IMR-90 (cell line): ENCODE measurements at regions not wholly inside any gene's neighbourhood (a gene's known extent, or its start where the extent isn't known, plus 50 kb on each side); places are given as distances from the start of the nearest gene placed in this dataset.

Experiments used
- ATAC-seq: fragments of 200-7000 bp; cut with Tn5 transposase; 2 replicates; pipeline ENCODE4 v1.9.1; 2020; ENCODE audit warnings: low read depth, mild to moderate bottlenecking, moderate library complexity
- BruUV-seq: library from RNA; stranded (reverse); fragments of 400-500 nt; replicated peaks from 2 replicates; lab custom pipeline; 2021; lab: Mats Ljungman, UMichigan
- CTCF ChIA-PET: fragments of 300-600 bp; formaldehyde crosslinking; extraction: SDS; loops from one replicate; lab custom pipeline; 2021; ENCODE audit warnings: antibody characterized with exemption; lab: Yijun Ruan, JAX
- POLR2A ChIA-PET: fragments of 300-600 bp; sonication (Branson Sonifier 250); formaldehyde crosslinking; loops from one replicate; lab custom pipeline; 2022; ENCODE audit warnings: antibody characterized with exemption; ENCODE audit not compliant: unreplicated experiment; lab: Charles Lee
- DNase-seq: peaks from one replicate; pipeline ENCODE4 v3.0.0; 2013
- H2AFZ ChIP-seq: replicated peaks from 2 replicates; pipeline ENCODE3; 2013; ENCODE audit warnings: low read length, mild to moderate bottlenecking; ENCODE audit not compliant: poor library complexity
- H2AK5ac ChIP-seq: 2 replicates; pipeline ENCODE4 v1.6.1; 2013; ENCODE audit warnings: low read depth, low read length, inconsistent platforms
- H2AK9ac ChIP-seq: replicated peaks from 2 replicates; pipeline ENCODE3; 2013; ENCODE audit warnings: mild to moderate bottlenecking, low read depth, low read length, moderate library complexity; ENCODE audit not compliant: poor library complexity
- H2BK120ac ChIP-seq: 2 replicates; pipeline ENCODE4 v1.6.1; 2013; ENCODE audit warnings: low read depth, low read length, inconsistent platforms
- H2BK15ac ChIP-seq: 3 replicates; pipeline ENCODE4 v1.6.1; 2013; ENCODE audit warnings: low read depth, low read length, inconsistent platforms
- H2BK20ac ChIP-seq: 2 replicates; pipeline ENCODE4 v1.6.1; 2013; ENCODE audit warnings: low read depth, mild to moderate bottlenecking, inconsistent platforms, low read length, moderate library complexity
- H2BK5ac ChIP-seq: 2 replicates; pipeline ENCODE4 v1.6.1; 2013; ENCODE audit warnings: mild to moderate bottlenecking, low read depth, low read length, inconsistent platforms; ENCODE audit not compliant: poor library complexity, severe bottlenecking
- H3K14ac ChIP-seq: replicated peaks from 2 replicates; pipeline ENCODE4 v1.6.1; 2013; ENCODE audit warnings: low read depth, low read length, inconsistent platforms
- H3K18ac ChIP-seq: 2 replicates; pipeline ENCODE4 v1.6.1; 2013; ENCODE audit warnings: low read depth, low read length, control low read depth
- H3K23ac ChIP-seq: 2 replicates; pipeline ENCODE4 v1.6.1; 2013; ENCODE audit warnings: low read depth, low read length, inconsistent platforms
- H3K27ac ChIP-seq: 2 replicates; pipeline ENCODE4 v1.5.1; 2013; ENCODE audit warnings: mild to moderate bottlenecking, control low read depth, low read length; ENCODE audit not compliant: insufficient read depth
- H3K27me3 ChIP-seq: 2 replicates; pipeline ENCODE4 v1.6.1; 2013; ENCODE audit warnings: low read length; ENCODE audit not compliant: control insufficient read depth, insufficient read depth
- H3K36me3 ChIP-seq: 2 replicates; pipeline ENCODE4 v1.6.1; 2013; ENCODE audit warnings: low read length, mixed read lengths; ENCODE audit not compliant: control insufficient read depth, insufficient read depth
- H3K4ac ChIP-seq: 2 replicates; pipeline ENCODE4 v1.6.1; 2013; ENCODE audit warnings: low read depth, low read length, inconsistent platforms
- H3K4me1 ChIP-seq: 2 replicates; pipeline ENCODE4 v1.6.1; 2013; ENCODE audit warnings: low read length, mixed read lengths; ENCODE audit not compliant: control insufficient read depth, insufficient read depth
- H3K4me2 ChIP-seq: 2 replicates; pipeline ENCODE4 v1.6.1; 2013; ENCODE audit warnings: low read depth, mild to moderate bottlenecking, control low read depth, low read length, moderate library complexity
- H3K4me3 ChIP-seq: 2 replicates; pipeline ENCODE4 v1.5.1; 2013; ENCODE audit warnings: low read depth, mild to moderate bottlenecking, control low read depth, low read length, moderate library complexity; ENCODE audit not compliant: insufficient read depth
- H3K56ac ChIP-seq: 2 replicates; pipeline ENCODE4 v1.6.1; 2013; ENCODE audit warnings: low read length, inconsistent platforms; ENCODE audit not compliant: insufficient read depth; ENCODE audit errors: extremely low read depth
- H3K79me1 ChIP-seq, 2 experiments: 2 replicates each; pipeline ENCODE4 v1.6.1; 2013; ENCODE audit warnings: low read length in 2 of 2, inconsistent platforms in 1 of 2, low read depth in 1 of 2
- H3K9ac ChIP-seq: 2 replicates; pipeline ENCODE4 v1.6.1; 2013; ENCODE audit warnings: low read depth, low read length, control low read depth
- H3K9me1 ChIP-seq: 2 replicates; pipeline ENCODE4 v1.6.1; 2013; ENCODE audit warnings: low read length, inconsistent platforms; ENCODE audit not compliant: insufficient read depth
- H3K9me3 ChIP-seq: 2 replicates; pipeline ENCODE4 v1.6.1; 2013; ENCODE audit warnings: low read length; ENCODE audit not compliant: control insufficient read depth, insufficient read depth
- H4K20me1 ChIP-seq: 2 replicates; pipeline ENCODE4 v1.6.1; 2013; ENCODE audit warnings: low read length, inconsistent platforms; ENCODE audit not compliant: insufficient read depth
- H4K5ac ChIP-seq: 2 replicates; pipeline ENCODE4 v1.6.1; 2013; ENCODE audit warnings: mild to moderate bottlenecking, low read depth, low read length, control low read depth
- H4K8ac ChIP-seq, 2 experiments: 2 replicates each; pipeline ENCODE4 v1.6.1; 2013; ENCODE audit warnings: low read depth in 2 of 2, low read length in 2 of 2, control low read depth in 1 of 2, inconsistent platforms in 1 of 2
- H4K91ac ChIP-seq: 2 replicates; pipeline ENCODE4 v1.6.1; 2013; ENCODE audit warnings: low read depth, low read length, inconsistent platforms; ENCODE audit not compliant: insufficient read depth
- POLR2A ChIP-seq: IDR thresholded peaks from 2 replicates; pipeline ENCODE4 v1.6.1; 2012; ENCODE audit warnings: mild to moderate bottlenecking, low read depth, low read length
- WGBS, 2 experiments: methylation state at CpG; one replicate each; pipeline versions ENCODE4 v1.1.5 to v1.1.7; 2013; ENCODE audit warnings: missing lambda C conversion rate in 2 of 2; ENCODE audit not compliant: insufficient read length in 1 of 2; ENCODE audit errors: extremely low coverage in 2 of 2; 5-methylcytosine and 5-hydroxymethylcytosine counted together
- dilution Hi-C: fragments of 300-500 bp; cut with HindIII; formaldehyde crosslinking; loops from one replicate; pipeline ENCODE4 v1.14.3; 2018; ENCODE audit warnings: low sequenced_read_pairs; ENCODE audit not compliant: unreplicated experiment
- in situ Hi-C: fragments of 300-500 bp; cut with MboI; formaldehyde crosslinking; loops from 3 replicates; pipeline ENCODE4 v1.14.3; 2019; ENCODE audit warnings: low sequenced_read_pairs, inconsistent platforms, mixed read lengths
- intact Hi-C: fragments of 100-400 bp; cut with micrococcal nuclease; formaldehyde crosslinking; loops from 2 replicates; pipeline ENCODE4 v1.10.0; 2022

DNA sequence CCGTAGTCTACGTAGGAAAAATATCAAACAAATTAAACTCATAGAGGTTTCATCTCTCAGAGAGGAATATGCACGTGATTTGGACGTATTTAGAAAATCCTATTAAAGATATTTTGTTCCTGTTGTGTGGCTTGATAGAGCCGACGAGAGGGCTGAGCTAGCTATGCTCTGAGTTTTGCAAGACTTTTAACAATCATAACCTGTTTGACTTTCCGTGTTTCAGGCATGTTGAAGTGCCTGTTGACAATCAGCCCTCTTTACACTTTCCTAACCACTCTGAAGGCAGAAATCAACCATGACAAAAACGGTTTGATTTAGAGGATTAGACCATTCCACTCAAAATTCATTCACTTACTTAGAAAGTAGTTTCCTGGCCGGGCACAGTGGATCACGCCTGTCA, 297.3 kb downstream of the ASMT start:
- no TSS peak for BruUV-seq
- no peak for ATAC-seq
- dilution Hi-C loops, result no loop called here

More for the DNA sequence above, 297.3 kb downstream of the ASMT start:
- DNase-seq, result no peak
- no peaks in the 10 kb centered on the region for H3K79me1 ChIP-seq
- intact Hi-C loops, result no loop called here
- no peak overlapping the region for H3K4me2 ChIP-seq
- H3K27ac ChIP-seq, result no peak overlapping the region
- H4K5ac ChIP-seq, result no peak overlapping the region
- no peaks in the 10 kb centered on the region for H3K27me3 ChIP-seq
- H3K14ac ChIP-seq, result no peak overlapping the region
- H2AFZ ChIP-seq, result no peak overlapping the region
- H2BK5ac ChIP-seq, result no peak overlapping the region
- H3K4me3 ChIP-seq, result no peak overlapping the region
- POLR2A ChIA-PET, result no interaction called here
- no peak overlapping the region for H2AK5ac ChIP-seq
- in situ Hi-C loops, result no loop called here
- no peaks in the 10 kb centered on the region for H3K4me1 ChIP-seq
- WGBS, 2 experiments, result no CpG with 5 or more reads among the region's 10 CpGs
- H3K9ac ChIP-seq, result no peak overlapping the region
- CTCF ChIA-PET, result no interaction called here
- no peak overlapping the region for H3K4ac ChIP-seq
- H3K9me1 ChIP-seq, result no peaks in the 10 kb centered on the region
- H2AK9ac ChIP-seq, result no peak overlapping the region
- no peak overlapping the region for H3K18ac ChIP-seq
- H3K56ac ChIP-seq, result no peak overlapping the region
- no peak overlapping the region for H4K91ac ChIP-seq
- no peak overlapping the region for H2BK20ac ChIP-seq
- no peak overlapping the region for H2BK15ac ChIP-seq
- H3K23ac ChIP-seq, result no peak overlapping the region
- no peaks in the 10 kb centered on the region for H3K36me3 ChIP-seq
- H3K9me3 ChIP-seq, result peaks cover 7% of the 10 kb centered on the region; the same call in 1 of the 2 replicates
- no peak overlapping the region for H4K8ac ChIP-seq
- no peak for TF ChIP-seq POLR2A
- no peak overlapping the region for H2BK120ac ChIP-seq
- H4K20me1 ChIP-seq, result no peaks in the 10 kb centered on the region
